Karpas-422 (cell line): ENCODE measurements at regions not wholly inside any gene's neighbourhood (a gene's known extent, or its start where the extent isn't known, plus 50 kb on each side); places are given as distances from the start of the nearest gene placed in this dataset.

Experiments
- DNase-seq: peaks from one replicate; pipeline ENCODE4 v3.0.0-alpha.2; 2015
- H2AFZ ChIP-seq: fragments of 200-600 bp; sonication (generic); 2 replicates; pipeline ENCODE4 v1.6.1; 2014; ENCODE audit warnings: antibody characterized with exemption, low read length, mixed read lengths
- H3K27ac ChIP-seq: fragments of 200-600 bp; sonication (generic); 2 replicates; pipeline ENCODE4 v1.5.1; 2014; ENCODE audit warnings: mild to moderate bottlenecking, low read length, moderate library complexity
- H3K27me3 ChIP-seq: fragments of 200-600 bp; sonication (generic); 2 replicates; pipeline ENCODE4 v1.6.1; 2014; ENCODE audit warnings: low read length, mixed read lengths
- H3K36me3 ChIP-seq: fragments of 200-600 bp; sonication (generic); 2 replicates; pipeline ENCODE4 v1.6.1; 2014; ENCODE audit warnings: low read length, mixed read lengths; ENCODE audit not compliant: insufficient read depth
- H3K4me1 ChIP-seq: fragments of 200-600 bp; sonication (generic); 2 replicates; pipeline ENCODE4 v1.6.1; 2014; ENCODE audit warnings: mild to moderate bottlenecking, low read length, mixed read lengths
- H3K4me2 ChIP-seq: fragments of 200-600 bp; sonication (generic); 2 replicates; pipeline ENCODE4 v1.6.1; 2014; ENCODE audit warnings: low read length, low read depth, mild to moderate bottlenecking; ENCODE audit not compliant: poor library complexity, severe bottlenecking
- H3K4me3 ChIP-seq: fragments of 200-600 bp; sonication (generic); 2 replicates; pipeline ENCODE4 v1.5.1; 2014; ENCODE audit warnings: mild to moderate bottlenecking, antibody characterized with exemption, low read length, mixed read lengths
- H3K79me2 ChIP-seq: fragments of 200-600 bp; sonication (generic); 2 replicates; pipeline ENCODE4 v1.6.1; 2014; ENCODE audit warnings: mild to moderate bottlenecking, low read length, mixed read lengths
- H3K9ac ChIP-seq: fragments of 200-600 bp; sonication (generic); 2 replicates; pipeline ENCODE4 v1.6.0; 2014; ENCODE audit warnings: low read length
- H3K9me2 ChIP-seq: fragments of 200-600 bp; sonication (generic), shearing (Covaris generic); replicated peaks from 2 replicates; pipeline ENCODE4 v1.6.0; 2014; ENCODE audit warnings: mild to moderate bottlenecking, low read length, moderate library complexity; ENCODE audit not compliant: insufficient read depth
- H3K9me3 ChIP-seq: fragments of 300-700, 200-600 bp; sonication (generic); 2 replicates; pipeline ENCODE4 v1.6.1; 2014; ENCODE audit warnings: low read length, mixed read lengths
- H4K20me1 ChIP-seq: fragments of 200-600 bp; sonication (generic); 2 replicates; pipeline ENCODE4 v1.6.1; 2014; ENCODE audit warnings: mild to moderate bottlenecking, antibody characterized with exemption, low read length, low read depth; ENCODE audit not compliant: insufficient read depth

- Histone ChIP-seq H3K4me1 (no peaks in the 10 kb centered on the region), H3K9ac (no peak overlapping the region), H3K4me2 (no peak overlapping the region), H2AFZ (no peak overlapping the region), H3K27ac (no peak overlapping the region), H4K20me1 (no peaks in the 10 kb centered on the region), H3K9me2 (no peaks in the 10 kb centered on the region), H3K4me3 (no peak overlapping the region), H3K9me3 (peaks cover 7% of the 10 kb centered on the region; the same call in 1 of the 2 replicates), H3K79me2 (no peaks in the 10 kb centered on the region), H3K36me3 (no peaks in the 10 kb centered on the region; the same call in 1 of the 2 replicates), H3K27me3 (no peaks in the 10 kb centered on the region)
- DNase-seq: no peak
Measured at GRCh38 chr6:106772270-106773142, 143.1 kb downstream of the QRSL1 start.

GRCh38 chr6:106771822-106772221, 142.4 kb downstream of the QRSL1 start:
- H3K4me3 ChIP-seq: no peak overlapping the region
- no peak overlapping the region for H3K27ac ChIP-seq
- no peak overlapping the region for H3K9ac ChIP-seq
- H4K20me1 ChIP-seq: no peaks in the 10 kb centered on the region
- H3K9me3 ChIP-seq: peaks cover 7% of the 10 kb centered on the region; the same call in 1 of the 2 replicates
- no peak overlapping the region for H2AFZ ChIP-seq
- H3K4me1 ChIP-seq: no peaks in the 10 kb centered on the region
- no peaks in the 10 kb centered on the region for H3K9me2 ChIP-seq
- no peaks in the 10 kb centered on the region for H3K79me2 ChIP-seq
- no peak overlapping the region for H3K4me2 ChIP-seq
- no peak for DNase-seq
- no peaks in the 10 kb centered on the region; the same call in 1 of the 2 replicates for H3K36me3 ChIP-seq
- no peaks in the 10 kb centered on the region for H3K27me3 ChIP-seq

- Histone ChIP-seq H4K20me1 (no peaks in the 10 kb centered on the region), H3K4me3 (no peak overlapping the region), H3K4me1 (no peaks in the 10 kb centered on the region), H3K9ac (no peak overlapping the region), H3K9me2 (no peaks in the 10 kb centered on the region), H3K4me2 (no peak overlapping the region), H3K9me3 (peaks cover 7% of the 10 kb centered on the region; the same call in 1 of the 2 replicates), H3K36me3 (no peaks in the 10 kb centered on the region; the same call in 1 of the 2 replicates), H3K27ac (no peak overlapping the region), H2AFZ (no peak overlapping the region), H3K79me2 (no peaks in the 10 kb centered on the region), H3K27me3 (no peaks in the 10 kb centered on the region)
- no peak for DNase-seq
Measured at GRCh38 chr6:106770663-106771062, 141.3 kb downstream of the QRSL1 start.

GRCh38 chr6:106770081-106770480, 140.7 kb downstream of the QRSL1 start:
- Histone ChIP-seq H3K4me2 (no peak overlapping the region), H3K4me3 (no peak overlapping the region), H2AFZ (no peak overlapping the region), H3K27ac (no peak overlapping the region), H3K9me3 (peaks cover 7% of the 10 kb centered on the region; the same call in 1 of the 2 replicates), H3K36me3 (no peaks in the 10 kb centered on the region; the same call in 1 of the 2 replicates), H3K4me1 (no peaks in the 10 kb centered on the region), H3K9me2 (no peaks in the 10 kb centered on the region), H3K9ac (no peak overlapping the region), H3K79me2 (no peaks in the 10 kb centered on the region), H4K20me1 (no peaks in the 10 kb centered on the region), H3K27me3 (no peaks in the 10 kb centered on the region)
- no peak for DNase-seq

- Histone ChIP-seq H3K4me3 (no peak overlapping the region), H3K27me3 (no peaks in the 10 kb centered on the region), H4K20me1 (no peaks in the 10 kb centered on the region), H3K4me2 (no peak overlapping the region), H3K4me1 (no peaks in the 10 kb centered on the region), H3K27ac (no peak overlapping the region), H3K9me3 (peaks cover 7% of the 10 kb centered on the region; the same call in 1 of the 2 replicates), H3K79me2 (no peaks in the 10 kb centered on the region), H3K9ac (no peak overlapping the region), H3K36me3 (no peaks in the 10 kb centered on the region; the same call in 1 of the 2 replicates), H2AFZ (no peak overlapping the region), H3K9me2 (no peaks in the 10 kb centered on the region)
- DNase-seq: no peak
Measured at GRCh38 chr6:106767271-106767670, 137.9 kb downstream of the QRSL1 start.

- Histone ChIP-seq H4K20me1 (no peaks in the 10 kb centered on the region), H3K36me3 (no peaks in the 10 kb centered on the region; the same call in 1 of the 2 replicates), H3K9ac (no peak overlapping the region), H2AFZ (no peak overlapping the region), H3K27ac (no peak overlapping the region), H3K9me3 (peaks cover 7% of the 10 kb centered on the region; the same call in 1 of the 2 replicates), H3K79me2 (no peaks in the 10 kb centered on the region), H3K9me2 (no peaks in the 10 kb centered on the region), H3K4me1 (no peaks in the 10 kb centered on the region), H3K4me3 (no peak overlapping the region), H3K27me3 (no peaks in the 10 kb centered on the region), H3K4me2 (no peak overlapping the region)
- no peak for DNase-seq
Measured at GRCh38 chr6:106766201-106766600, 136.8 kb downstream of the QRSL1 start.

GRCh38 chr6:106765496-106765895, 136.1 kb downstream of the QRSL1 start:
- Histone ChIP-seq H4K20me1 (no peaks in the 10 kb centered on the region), H3K9me2 (no peaks in the 10 kb centered on the region), H3K4me1 (no peaks in the 10 kb centered on the region), H3K27ac (no peak overlapping the region), H3K9ac (no peak overlapping the region), H3K27me3 (no peaks in the 10 kb centered on the region), H2AFZ (no peak overlapping the region), H3K36me3 (no peaks in the 10 kb centered on the region; the same call in 1 of the 2 replicates), H3K9me3 (peaks cover 7% of the 10 kb centered on the region; the same call in 1 of the 2 replicates), H3K79me2 (no peaks in the 10 kb centered on the region), H3K4me3 (no peak overlapping the region), H3K4me2 (no peak overlapping the region)
- DNase-seq: no peak

- Histone ChIP-seq H3K36me3 (no peaks in the 10 kb centered on the region), H3K9ac (no peak overlapping the region), H3K27me3 (no peaks in the 10 kb centered on the region), H3K27ac (no peak overlapping the region), H3K79me2 (no peaks in the 10 kb centered on the region), H3K9me2 (no peaks in the 10 kb centered on the region), H3K4me1 (no peaks in the 10 kb centered on the region), H3K9me3 (no peaks in the 10 kb centered on the region), H3K4me2 (no peak overlapping the region), H3K4me3 (no peak overlapping the region), H4K20me1 (no peaks in the 10 kb centered on the region), H2AFZ (no peak overlapping the region)
- DNase-seq: no peak
Measured at GRCh38 chr6:106764353-106764980, 135.1 kb downstream of the QRSL1 start.
